ENCODE measurements at regions not wholly inside any gene's neighbourhood (a gene's known extent, or its start where the extent isn't known, plus 50 kb on each side); places are given as distances from the start of the nearest gene placed in this dataset.
A peak's percentile ranks its signal among the peaks of the same experiment; 100 is the strongest.

DNA sequence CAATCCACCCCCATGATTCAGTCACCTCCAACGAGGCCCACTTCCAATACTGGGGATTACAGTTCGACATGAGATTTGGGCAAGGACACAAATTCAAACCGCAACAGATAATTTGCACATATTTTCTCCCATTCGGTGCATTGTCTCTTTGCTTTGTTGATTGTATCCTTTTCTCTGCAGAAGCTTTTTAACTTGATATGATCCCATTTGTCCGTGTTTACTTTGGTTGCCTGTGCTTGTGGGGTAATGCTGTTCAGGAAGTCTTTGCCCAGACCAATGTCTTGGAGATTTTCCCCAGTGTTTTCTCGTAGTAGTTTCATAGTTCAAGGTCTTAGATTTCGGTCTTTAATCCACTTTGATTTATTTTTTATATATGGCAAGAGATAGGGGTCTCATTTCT, 330.8 kb upstream of the SPRY2 start:
- no peak overlapping the region for H3K4me3 ChIP-seq (ENCODE audit: low read depth, low read length)
- DNase-seq (ENCODE audit: low read depth), result no peak

DNA sequence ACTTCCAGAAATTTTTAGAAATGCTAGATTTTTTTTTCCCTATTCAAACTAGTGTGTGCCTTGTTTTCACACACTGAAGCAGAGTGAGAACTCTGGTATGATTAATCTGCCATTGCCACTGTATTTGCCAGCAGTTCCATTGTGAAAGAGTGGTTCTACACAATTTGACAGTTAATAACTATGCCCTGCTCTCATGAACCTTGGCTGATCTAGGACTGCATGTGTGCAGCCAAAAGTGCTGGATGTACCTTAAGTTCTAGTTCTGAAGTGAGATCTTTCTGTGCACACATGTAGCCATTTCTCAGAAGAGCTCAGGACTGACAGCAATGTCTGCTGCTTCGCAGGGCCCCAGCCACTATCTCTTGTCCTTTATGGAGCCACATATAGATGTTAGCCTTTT, 328.2 kb upstream of the SPRY2 start:
- H3K4me3 ChIP-seq (ENCODE audit: low read depth, low read length), result no peak overlapping the region
- no peak for DNase-seq (ENCODE audit: low read depth)

DNA sequence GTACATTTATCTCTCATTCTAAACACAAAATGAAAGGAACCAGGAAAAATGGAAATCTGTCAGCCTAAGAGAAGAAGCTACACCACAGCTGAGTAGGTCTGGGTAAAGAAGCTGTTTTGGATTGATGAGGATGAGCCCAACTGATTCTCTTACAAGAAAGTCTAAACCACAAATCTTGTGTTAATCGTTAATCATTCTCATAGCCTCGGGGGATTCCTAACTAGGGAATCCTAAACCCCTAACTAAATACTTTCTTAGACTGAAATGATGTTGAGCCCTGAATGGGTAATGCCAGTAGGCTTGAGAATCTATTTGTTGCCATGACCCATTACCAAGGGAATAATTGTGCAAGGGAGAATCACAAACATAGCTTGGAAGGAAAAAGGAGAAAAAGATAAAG, 327.5 kb upstream of the SPRY2 start:
- H3K4me3 ChIP-seq (ENCODE audit: low read depth, low read length), result no peak overlapping the region
- no peak for DNase-seq (ENCODE audit: low read depth)

- no peak overlapping the region for H3K4me3 ChIP-seq (ENCODE audit: low read depth, low read length)
- peak; percentile 68 for DNase-seq (ENCODE audit: low read depth)
These were observed 326.0 kb upstream of the SPRY2 start for GRCh38 chr13:80666782-80667552.

DNA sequence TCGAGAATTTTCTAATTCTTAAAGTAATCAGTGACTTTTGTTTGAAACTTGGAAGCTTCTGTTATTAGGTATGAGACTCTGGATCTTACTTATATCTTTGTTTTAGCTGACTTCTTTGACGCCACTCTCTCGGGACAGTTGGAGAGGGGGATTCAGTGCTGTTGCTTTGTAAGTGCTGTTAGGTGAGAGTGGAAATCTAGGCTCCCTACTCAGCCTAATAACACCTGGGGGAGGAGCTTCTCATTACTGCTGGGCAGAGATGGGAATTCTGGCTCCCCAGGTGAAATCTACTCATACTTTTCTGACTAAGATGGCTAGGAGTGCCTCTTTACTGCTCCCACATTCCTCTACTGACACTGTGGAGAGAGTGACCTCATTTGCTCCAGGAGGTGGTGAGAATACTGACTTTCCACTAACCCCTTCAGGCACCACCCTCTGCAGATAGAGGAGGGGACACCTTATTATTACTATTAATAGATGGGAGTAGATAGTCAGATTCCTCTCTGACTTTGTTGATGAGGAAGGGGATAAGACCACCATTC, 324.9 kb upstream of the SPRY2 start:
- DNase-seq (ENCODE audit: low read depth), result no peak

GRCh38 chr13:80664950-80665349, 324.0 kb upstream of the SPRY2 start:
- no peak for DNase-seq (ENCODE audit: low read depth)
- no peak overlapping the region for H3K4me3 ChIP-seq (ENCODE audit: low read depth, low read length)

More for the DNA sequence above, 324.9 kb upstream of the SPRY2 start:
- no peak overlapping the region for H3K4me3 ChIP-seq (ENCODE audit: low read depth, low read length)

DNA sequence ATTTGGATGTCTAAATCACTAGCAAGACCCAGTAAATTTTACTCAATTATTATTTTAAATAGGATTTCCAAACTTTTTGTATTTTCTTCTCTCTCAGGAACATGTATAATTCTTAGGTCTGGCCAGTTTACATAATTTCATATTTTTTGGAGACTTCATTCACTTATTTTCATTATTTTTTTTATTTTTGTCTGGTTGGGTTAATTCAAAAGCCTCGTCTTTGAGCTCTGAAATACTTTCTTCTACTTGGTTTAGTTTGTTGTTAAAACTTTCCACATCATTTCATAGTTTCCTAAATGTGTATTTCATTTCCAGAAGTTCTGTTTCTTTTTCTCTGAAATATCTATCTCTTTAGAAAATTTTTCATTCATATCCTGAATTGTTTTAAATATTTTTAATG, 322.9 kb upstream of the SPRY2 start:
- DNase-seq (ENCODE audit: low read depth), result no peak
- H3K4me3 ChIP-seq (ENCODE audit: low read depth, low read length), result no peak overlapping the region

- no peak for DNase-seq (ENCODE audit: low read depth)
- no peak overlapping the region for H3K4me3 ChIP-seq (ENCODE audit: low read depth, low read length)
These were observed 317.8 kb upstream of the SPRY2 start for GRCh38 chr13:80658705-80659104.

GRCh38 chr13:80656512-80656904, 315.6 kb upstream of the SPRY2 start:
- DNase-seq (ENCODE audit: low read depth), result no peak
- H3K4me3 ChIP-seq (ENCODE audit: low read depth, low read length), result no peak overlapping the region

- no peak overlapping the region for H3K4me3 ChIP-seq (ENCODE audit: low read depth, low read length)
- DNase-seq (ENCODE audit: low read depth), result no peak
These were observed 315.0 kb upstream of the SPRY2 start for GRCh38 chr13:80655778-80656511.

DNA sequence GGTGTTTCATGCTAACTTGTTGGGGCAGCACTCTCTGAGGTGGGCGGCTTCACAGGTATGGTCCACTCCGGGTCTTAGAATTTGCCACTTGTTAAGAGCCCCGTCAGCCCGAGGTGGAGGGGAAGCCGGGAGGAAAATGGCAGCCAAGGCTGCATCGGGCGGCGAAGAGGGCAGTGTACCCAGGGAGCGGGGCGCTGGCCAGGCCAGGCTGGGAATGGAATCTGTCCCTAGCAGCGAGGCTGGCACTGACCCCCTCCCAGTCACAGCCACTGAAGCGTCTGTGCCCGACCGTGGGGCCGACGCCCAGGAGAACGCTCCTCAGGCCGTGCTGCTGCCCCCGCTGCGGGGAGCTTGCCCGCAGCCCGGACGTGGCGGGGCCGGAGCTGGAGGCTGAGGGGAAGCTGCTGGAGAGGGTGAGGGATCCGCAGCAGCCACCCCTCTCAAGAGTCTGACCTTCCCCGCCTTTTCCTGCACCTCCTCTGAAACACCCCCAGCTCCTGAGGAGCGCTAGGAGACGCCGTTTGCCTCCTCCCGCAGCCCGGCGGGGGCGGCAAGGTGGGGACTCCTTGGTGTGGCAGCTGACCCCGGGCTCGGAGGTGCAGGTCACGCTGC, 313.8 kb upstream of the SPRY2 start:
- no peak overlapping the region for H3K4me3 ChIP-seq (ENCODE audit: low read depth, low read length)
- DNase-seq (ENCODE audit: low read depth), result no peak

DNA sequence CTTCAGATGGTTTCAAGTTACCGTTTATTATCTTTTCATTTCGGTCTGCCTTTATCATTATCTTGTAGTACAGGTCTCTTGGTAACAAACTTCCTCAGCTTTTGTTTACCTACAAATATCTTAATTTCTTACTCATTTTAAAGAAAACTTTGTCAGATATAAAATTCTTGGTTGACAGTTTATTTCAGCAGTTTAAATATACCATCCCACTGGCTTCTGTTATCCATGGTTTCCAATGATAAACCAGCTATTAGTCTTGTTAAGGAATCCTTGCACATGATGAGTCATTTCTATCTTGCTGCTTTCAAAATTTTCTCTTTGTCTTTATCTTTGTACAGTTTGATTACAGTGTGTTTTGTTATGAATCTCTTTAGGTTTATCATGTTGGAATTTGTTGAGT, 308.3 kb upstream of the SPRY2 start:
- DNase-seq (ENCODE audit: low read depth), result no peak
- no peak overlapping the region for H3K4me3 ChIP-seq (ENCODE audit: low read depth, low read length)

- H3K4me3 ChIP-seq (ENCODE audit: low read depth, low read length), result no peak overlapping the region
- DNase-seq (ENCODE audit: low read depth), result no peak
These were observed 301.7 kb upstream of the SPRY2 start for GRCh38 chr13:80642641-80643040.

- no peak overlapping the region for H3K4me3 ChIP-seq (ENCODE audit: low read depth, low read length)
- no peak for DNase-seq (ENCODE audit: low read depth)
These were observed 292.3 kb upstream of the SPRY2 start for GRCh38 chr13:80633251-80633650.

DNA sequence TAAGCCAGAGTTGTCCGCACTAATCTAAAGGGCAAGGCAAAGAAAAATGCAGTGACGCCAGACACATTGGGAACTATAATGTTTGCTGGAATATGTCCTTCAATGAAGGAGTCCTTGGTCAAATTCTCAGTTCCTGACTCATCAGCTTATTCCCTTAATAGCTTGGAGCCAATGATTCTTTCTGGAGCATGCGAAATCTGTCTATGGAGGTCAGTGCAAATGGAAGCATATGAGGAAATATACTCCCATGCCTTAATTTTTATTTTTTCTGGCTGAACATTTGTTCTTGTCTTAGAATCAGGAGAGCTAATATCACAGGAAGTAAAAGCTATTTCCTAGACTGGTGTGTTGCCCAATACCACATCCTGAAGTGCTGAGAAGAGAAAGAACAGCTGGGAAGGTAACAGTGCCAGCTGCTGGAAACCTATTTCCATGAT, 289.8 kb upstream of the SPRY2 start:
- DNase-seq (ENCODE audit: low read depth), result peak; percentile 86

GRCh38 chr13:80618781-80619180, 277.9 kb upstream of the SPRY2 start:
- no peak for DNase-seq (ENCODE audit: low read depth)
- no peak overlapping the region for H3K4me3 ChIP-seq (ENCODE audit: low read depth, low read length)

More for the DNA sequence above, 289.8 kb upstream of the SPRY2 start:
- H3K4me3 ChIP-seq (ENCODE audit: low read depth, low read length), result no peak overlapping the region

DNA sequence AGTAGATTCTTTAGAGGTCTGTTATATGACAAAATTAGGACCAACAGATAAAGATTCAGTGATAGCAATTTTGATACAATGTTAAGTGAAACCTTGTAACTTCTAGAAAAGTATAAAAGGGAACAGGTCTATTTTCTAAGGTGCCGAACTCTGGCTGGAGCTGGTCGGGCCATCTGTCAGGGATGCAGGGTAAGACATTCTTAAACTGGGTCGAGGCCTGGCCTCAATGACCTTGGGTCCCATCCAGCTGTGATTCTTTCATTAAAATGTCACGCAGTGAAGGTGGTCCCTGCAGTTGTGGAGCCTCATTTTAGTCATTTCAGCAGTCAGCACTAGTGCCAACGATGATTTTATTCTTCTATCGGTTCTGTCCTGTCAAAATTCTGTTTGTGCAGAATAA, 271.9 kb upstream of the SPRY2 start:
- no peak for DNase-seq (ENCODE audit: low read depth)

DNA sequence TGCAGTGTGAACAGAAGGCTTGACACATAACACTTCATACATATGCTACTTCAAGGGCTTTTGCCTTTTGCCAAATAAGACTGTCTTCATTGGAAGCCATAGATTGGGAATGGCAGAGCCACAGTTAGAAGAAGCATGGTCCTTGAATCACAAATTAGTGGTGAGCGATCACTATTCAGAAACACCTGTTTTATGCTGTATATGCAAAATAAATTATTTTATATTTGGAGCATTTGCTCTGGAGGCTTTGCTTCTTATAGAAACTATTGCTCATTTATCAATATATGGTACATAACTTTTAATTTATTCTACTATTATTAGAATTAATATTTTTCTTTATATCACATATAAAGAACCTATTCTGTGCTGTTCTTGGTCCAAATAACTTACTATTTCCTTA, 270.4 kb upstream of the SPRY2 start:
- H3K4me3 ChIP-seq (ENCODE audit: low read depth, low read length), result no peak overlapping the region
- no peak for DNase-seq (ENCODE audit: low read depth)

More for the DNA sequence above, 271.9 kb upstream of the SPRY2 start:
- no peak overlapping the region for H3K4me3 ChIP-seq (ENCODE audit: low read depth, low read length)

- H3K4me3 ChIP-seq (ENCODE audit: low read depth, low read length), result no peak overlapping the region
- no peak for DNase-seq (ENCODE audit: low read depth)
These were observed 264.8 kb upstream of the SPRY2 start for GRCh38 chr13:80605716-80606115.

- no peak for DNase-seq (ENCODE audit: low read depth)
- no peak overlapping the region for H3K4me3 ChIP-seq (ENCODE audit: low read depth, low read length)
These were observed 264.1 kb upstream of the SPRY2 start for GRCh38 chr13:80605011-80605410.
